8988T (cell line): ENCODE measurements at regions not wholly inside any gene's neighbourhood (a gene's known extent, or its start where the extent isn't known, plus 50 kb on each side); places are given as distances from the start of the nearest gene placed in this dataset.
"Not testable (repeated sequence)": the region's sequence is repeated elsewhere in the genome, so short reads cannot be mapped to it uniquely, and the experiment has no call there.

Experiments used
- DNase-seq: peaks from one replicate; pipeline ENCODE4 v3.0.0; 2011

- DNase-seq = no peak
These were observed 318.5 kb upstream of the CHD1 start for GRCh38 chr5:99247346-99247745.

DNA sequence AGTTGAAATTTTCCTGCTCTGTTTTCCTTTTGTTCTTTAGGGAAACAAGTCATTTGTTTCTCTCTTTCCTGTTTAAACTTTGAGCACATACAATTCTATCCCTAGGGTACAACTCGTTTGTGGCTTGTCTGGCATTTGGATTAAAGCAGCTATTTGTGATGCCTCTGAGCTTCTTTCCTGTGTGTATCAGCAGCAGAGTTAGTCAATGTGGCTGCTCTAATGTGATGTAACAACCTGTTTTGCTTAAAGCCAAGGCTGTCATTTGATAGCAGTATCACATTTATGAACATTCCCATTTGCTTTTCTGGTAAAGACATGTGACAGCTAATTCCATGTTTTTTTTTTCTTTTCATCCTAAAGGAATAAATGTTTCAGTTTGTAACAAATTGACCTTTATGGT, 314.3 kb upstream of the CHD1 start:
- no peak for DNase-seq

DNA sequence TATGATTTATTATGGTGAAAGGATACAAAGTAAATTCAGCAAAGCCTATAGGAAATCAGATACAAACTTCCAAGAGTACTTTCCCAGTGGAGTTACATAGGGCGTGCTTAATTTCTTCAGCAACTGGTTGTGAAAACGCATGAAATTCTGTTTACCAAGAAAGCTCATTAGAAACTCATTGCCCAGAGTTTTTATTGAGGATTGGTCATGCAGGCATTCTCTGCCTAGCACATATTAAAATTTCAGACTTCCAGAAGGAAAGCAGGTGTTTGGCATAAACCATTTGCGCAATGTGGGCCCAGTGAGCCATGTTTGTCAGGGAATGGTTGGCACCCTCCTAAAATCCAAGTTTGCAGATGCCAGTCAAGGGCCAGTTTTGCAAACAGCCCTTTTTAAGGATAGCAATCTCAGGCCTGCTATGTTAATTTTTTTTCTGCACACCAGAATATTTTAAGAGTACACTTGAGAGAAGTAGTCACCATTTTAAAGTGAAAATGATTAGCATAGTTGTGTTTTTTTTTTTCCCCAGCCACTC, 311.1 kb upstream of the CHD1 start:
- DNase-seq = no peak

GRCh38 chr5:99191206-99191745, 262.5 kb upstream of the CHD1 start:
- DNase-seq = no peak

DNA sequence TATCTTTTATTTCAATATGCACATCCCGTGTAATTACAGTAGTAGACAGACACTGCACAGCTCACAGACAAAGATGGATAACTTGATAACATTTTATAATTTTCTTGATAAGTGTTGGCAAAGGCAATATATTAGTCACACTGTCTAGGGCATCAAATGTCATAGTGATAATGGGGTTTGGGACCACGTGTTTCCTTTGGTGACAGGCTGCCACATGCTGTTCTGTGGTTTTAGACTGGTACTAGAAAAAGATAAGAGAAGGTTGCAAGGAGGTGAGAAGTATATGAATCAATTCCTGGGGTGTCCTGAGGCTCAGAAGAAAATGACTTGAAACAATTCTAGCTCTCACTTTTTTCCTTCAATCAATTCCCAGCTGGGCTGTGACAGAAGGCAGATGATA, 258.8 kb upstream of the CHD1 start:
- DNase-seq = no peak

DNA sequence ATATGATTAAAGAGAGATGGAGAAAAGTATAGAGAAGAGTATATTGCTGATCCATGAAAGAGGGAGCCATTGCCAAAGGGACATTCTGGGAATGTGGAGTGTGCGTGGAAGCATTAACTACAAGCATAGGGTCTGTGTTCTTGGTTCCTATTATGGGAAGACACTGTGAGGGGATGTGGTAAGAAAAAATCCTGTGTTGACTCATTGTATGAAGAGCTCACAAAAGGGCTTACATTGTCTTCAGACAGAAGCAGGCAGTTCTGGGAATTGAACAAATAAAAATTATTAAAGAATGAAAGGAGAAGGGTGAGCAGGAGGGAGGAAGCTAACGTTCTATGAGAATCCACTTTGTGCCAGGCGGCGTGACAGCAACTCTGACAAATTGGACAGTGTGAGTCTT, 250.4 kb upstream of the CHD1 start:
- DNase-seq = no peak

DNA sequence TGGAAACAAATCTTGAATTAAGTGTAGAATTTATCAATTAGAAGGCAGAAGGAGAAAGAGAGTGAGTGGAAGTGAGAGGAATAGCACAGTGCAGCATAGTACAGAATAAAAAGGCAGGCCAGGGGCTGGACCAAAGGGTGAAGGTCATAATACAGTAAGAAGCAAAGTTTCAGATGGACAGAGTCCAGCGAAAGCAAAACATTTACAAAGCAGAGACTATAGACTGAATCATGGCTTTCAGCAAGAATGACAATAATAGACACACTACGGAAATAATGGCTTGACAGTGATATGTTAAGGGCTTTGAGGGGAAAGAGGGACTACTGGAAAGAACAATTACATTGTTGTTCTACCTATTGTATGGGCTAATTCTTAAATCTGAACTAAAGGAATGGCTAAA, 249.0 kb upstream of the CHD1 start:
- no peak for DNase-seq

GRCh38 chr5:99176186-99176585, 247.4 kb upstream of the CHD1 start:
- no peak for DNase-seq

DNA sequence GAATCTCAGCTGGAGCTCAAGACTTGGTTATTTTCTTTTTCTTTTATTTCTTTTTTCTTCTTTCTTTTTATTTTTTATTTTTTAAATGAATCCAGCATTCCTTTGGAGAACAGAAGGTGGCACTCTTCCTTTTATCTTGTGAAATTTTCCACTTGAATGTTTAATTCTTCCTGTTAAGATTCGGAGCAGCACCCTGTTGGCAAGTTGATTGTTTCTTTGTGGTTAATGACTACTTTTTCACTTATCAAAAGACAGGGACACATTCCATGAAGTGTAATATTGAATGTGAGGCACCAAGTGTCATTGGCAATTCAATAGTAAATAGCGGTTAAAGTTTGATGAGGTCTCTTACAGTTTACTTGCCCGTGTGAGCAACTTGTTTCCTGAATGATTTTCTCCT, 240.5 kb upstream of the CHD1 start:
- no peak for DNase-seq

DNA sequence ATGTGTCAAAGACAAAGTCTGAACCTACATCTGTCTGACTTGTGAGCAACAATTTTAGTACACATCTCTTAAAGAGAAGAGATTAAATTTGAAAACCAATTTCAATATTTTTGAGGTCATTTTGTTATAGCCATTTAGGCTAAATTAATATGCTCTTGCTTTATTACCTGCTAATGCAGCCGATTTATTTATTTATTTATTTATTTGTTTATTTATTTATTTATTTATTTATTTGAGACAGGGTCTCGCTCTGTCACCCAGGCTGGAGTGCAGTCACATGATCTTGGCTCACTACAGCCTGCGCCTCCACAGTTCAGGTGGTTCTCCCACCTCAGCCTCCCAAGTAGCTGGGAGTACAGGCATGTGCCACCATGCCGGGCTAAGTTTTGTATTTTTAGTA, 232.7 kb upstream of the CHD1 start:
- not testable (repeated sequence) for DNase-seq

DNA sequence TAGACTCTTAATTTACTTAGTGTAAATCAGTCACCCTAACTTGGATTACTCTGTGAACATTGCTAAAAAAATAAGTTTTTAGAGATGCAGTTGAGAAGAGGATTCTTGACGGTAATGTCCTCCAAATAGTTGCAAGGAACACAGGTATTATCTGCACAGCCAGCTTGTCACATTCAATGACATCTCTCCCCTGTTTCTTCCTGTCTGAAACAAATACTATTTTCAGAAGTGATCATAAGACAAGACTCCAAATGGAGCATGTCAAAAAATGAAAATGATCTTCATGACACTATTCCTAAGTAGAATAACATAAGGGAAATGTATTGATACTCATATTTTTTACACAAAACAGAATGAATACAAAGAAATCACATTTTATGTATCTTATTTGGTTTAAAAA, 227.9 kb upstream of the CHD1 start:
- no peak for DNase-seq

- not testable (repeated sequence) for DNase-seq
These were observed 214.5 kb upstream of the CHD1 start for GRCh38 chr5:99143283-99143795.

- no peak for DNase-seq
These were observed 212.8 kb upstream of the CHD1 start for GRCh38 chr5:99141534-99142128.

DNA sequence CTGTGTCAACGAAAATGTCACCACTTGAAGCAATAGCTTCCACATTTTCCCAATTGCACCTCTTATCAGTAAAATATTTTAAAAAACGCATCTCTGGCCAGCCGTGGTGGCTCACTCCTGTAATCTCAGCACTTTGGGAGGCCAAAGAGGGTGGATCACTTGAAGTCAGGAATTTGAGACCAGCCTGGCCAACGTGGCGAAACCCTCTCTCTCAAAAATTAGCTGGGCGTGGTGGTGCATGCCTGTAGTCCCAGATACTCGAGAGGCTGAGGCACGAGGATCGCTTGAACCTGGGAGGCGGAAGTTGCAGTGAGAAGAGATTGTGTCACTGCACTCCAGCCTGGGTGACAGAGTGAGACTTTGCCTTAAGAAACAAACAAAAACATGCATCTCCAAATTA, 210.1 kb upstream of the CHD1 start:
- DNase-seq = no peak

DNA sequence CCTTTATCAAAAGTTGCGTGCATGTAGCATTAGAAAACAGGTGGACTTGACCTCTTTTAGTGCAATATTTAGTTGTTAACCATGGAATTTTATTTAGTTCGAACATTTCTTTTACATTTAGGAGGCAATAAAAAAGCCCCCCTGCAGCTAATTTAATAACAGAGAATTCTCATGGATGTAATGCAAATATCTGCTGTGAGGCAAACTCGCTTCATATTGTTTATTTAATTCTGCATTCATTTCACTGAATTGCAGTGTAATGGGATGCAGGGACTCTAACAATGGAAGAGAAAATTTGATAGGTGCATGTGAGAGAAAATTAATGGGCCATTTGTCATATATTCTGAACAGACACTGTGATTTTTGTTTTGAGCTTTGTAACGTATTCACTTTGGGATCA, 205.1 kb upstream of the CHD1 start:
- DNase-seq = no peak

DNA sequence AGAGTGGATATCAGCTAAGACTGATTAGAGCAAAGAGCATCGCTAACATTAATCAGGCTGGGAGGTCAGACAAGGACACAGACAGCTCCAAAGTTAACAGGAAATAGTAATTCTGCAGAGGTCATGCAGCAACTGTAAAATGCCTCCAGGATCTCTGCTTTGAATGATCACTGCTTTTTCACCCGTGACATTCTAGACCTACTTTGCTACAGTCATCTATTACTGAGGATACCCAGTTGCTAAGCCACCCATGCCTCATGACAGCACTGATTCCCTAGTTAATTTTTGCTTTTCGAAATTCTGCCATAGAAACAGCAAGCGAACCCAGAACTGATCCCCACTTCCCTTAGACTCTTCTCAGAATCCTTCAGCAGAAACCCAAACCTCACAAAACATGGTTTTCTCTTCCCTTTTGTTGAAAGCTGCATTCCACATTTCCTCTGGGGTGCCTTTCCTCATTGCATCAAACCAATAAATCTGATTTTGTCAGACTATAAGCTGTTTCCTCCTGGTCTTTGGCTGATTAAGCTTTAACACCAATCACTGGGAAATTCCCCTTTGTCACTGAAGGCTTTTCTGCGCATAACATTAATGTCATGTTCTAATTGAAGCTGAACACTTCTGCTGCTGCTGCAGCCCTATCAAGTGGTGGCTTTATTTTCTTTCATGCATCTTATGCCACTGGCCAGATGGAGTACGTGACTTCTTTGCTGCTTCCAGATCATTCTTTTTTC, 201.1 kb upstream of the CHD1 start:
- DNase-seq = no peak

DNA sequence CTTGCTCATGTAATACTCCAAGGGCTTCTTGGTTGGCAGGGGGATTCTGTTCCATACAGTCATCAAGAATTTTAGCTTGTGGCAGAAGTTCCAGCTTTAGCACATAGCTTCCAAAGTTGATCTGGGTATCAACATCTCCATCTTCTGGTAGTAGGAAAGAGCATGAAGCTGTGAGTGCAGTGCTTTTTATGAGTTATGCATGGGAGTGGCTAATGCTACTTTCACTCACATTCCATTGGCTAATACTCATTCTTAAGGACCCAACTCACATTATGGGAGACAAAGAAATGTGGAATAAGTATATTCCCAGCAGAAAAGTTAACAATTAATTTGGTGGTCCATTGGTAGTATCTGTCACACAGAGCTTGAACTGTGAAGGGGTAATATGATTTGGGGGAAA, 194.2 kb upstream of the CHD1 start:
- no peak for DNase-seq

DNA sequence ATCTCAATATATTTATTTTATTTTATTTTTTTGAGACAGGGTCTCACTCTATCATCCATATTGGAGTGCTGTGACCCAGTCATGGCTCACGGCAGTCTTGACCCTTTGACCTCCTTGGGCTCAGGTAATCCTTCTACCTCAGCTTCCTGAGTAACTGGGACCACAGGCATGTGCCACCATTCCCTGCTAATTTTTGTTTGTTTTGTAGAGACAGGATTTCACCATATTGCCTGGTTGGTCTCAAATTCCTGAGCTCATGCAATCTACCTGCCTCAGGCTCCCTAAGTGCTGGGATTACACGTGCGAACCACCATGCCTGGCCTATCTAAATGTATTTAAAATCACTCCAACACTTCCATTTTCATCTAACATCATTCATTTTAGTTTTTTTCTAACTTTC, 190.5 kb upstream of the CHD1 start:
- no peak for DNase-seq

GRCh38 chr5:99116526-99116925, 187.7 kb upstream of the CHD1 start:
- no peak for DNase-seq

GRCh38 chr5:99109894-99110293, 181.1 kb upstream of the CHD1 start:
- DNase-seq = no peak

DNA sequence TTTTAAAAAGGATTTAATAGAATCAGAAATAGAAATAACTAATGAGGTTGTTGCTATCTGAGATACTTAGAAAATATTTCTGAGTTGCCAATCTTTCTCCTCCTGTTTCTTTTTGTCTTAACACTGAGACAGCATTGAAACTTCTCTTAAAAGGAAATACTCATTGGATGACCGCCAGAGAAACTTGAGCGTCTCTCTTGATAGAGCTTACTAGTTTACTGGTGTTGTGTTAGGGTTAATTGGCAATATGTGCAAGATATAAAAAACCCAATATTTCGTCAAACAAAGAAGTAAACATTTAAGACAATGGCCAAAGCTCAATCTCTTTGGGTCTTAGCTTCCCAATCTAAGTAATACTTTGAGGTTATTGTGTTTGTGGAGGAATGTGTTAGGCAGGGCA, 176.4 kb upstream of the CHD1 start:
- no peak for DNase-seq

- no peak for DNase-seq
These were observed 175.8 kb upstream of the CHD1 start for GRCh38 chr5:99104538-99105132.

- no peak for DNase-seq
These were observed 173.4 kb upstream of the CHD1 start for GRCh38 chr5:99102073-99102697.
